CD4-positive, CD25-positive, alpha-beta regulatory T cell (primary cell): ENCODE measurements at regions not wholly inside any gene's neighbourhood (a gene's known extent, or its start where the extent isn't known, plus 50 kb on each side); places are given as distances from the start of the nearest gene placed in this dataset.

ENCODE experiments used
- ATAC-seq, 2 donors: fragments of 150-1000 bp; cut with Tn5 transposase; one replicate each; pipeline ENCODE4 v1.10.0; 2021; ENCODE audit warnings: low read depth in 2 of 2, moderate number of reproducible peaks in 2 of 2, moderate library complexity in 1 of 2
- DNase-seq, 3 donors: peaks; one replicate each; pipeline versions ENCODE4 v3.0.0 to v3.0.0-alpha.2; 2012 to 2022; ENCODE audit warnings: mixed read lengths in 1 of 3
- H3K27ac ChIP-seq: one replicate; pipeline ENCODE4 v1.7.0; 2013; ENCODE audit warnings: mild to moderate bottlenecking, low read length; ENCODE audit not compliant: insufficient read depth, poor library complexity, severe bottlenecking
- H3K27me3 ChIP-seq: one replicate; pipeline ENCODE4 v1.7.0; 2013; ENCODE audit warnings: low read length; ENCODE audit not compliant: control insufficient read depth, insufficient read depth
- H3K36me3 ChIP-seq: one replicate; pipeline ENCODE4 v1.7.0; 2013; ENCODE audit warnings: mild to moderate bottlenecking, low read length, moderate library complexity; ENCODE audit not compliant: control insufficient read depth, insufficient read depth
- H3K4me1 ChIP-seq: 2 replicates; pipeline ENCODE4 v1.7.0; 2013; ENCODE audit warnings: mild to moderate bottlenecking, low read length; ENCODE audit not compliant: insufficient read depth, control insufficient read depth, poor library complexity, severe bottlenecking
- H3K4me3 ChIP-seq: one replicate; pipeline ENCODE4 v1.7.0; 2013; ENCODE audit warnings: low read depth, mild to moderate bottlenecking, low read length, moderate library complexity
- H3K9me3 ChIP-seq, 2 experiments: 1 replicate in 1 of 2; 2 replicates in 1 of 2; pipeline ENCODE4 v1.7.0; 2013; ENCODE audit warnings: low read length in 2 of 2, mild to moderate bottlenecking in 1 of 2, moderate library complexity in 1 of 2; ENCODE audit not compliant: control insufficient read depth in 2 of 2
- H3K27ac Mint-ChIP-seq, 3 donors: one replicate each; pipeline ENCODE4 v1.8.0; 2020 to 2022; ENCODE audit warnings: mild to moderate bottlenecking in 3 of 3, mixed read lengths in 3 of 3, moderate library complexity in 2 of 3
- H3K27me3 Mint-ChIP-seq: one replicate; pipeline ENCODE4 v1.8.0; 2022; ENCODE audit warnings: mild to moderate bottlenecking, mixed read lengths
- H3K36me3 Mint-ChIP-seq: one replicate; pipeline ENCODE4 v1.8.0; 2020; ENCODE audit warnings: mixed read lengths
- H3K4me1 Mint-ChIP-seq, 4 donors: one replicate each; pipeline ENCODE4 v1.8.0; 2020 to 2022; ENCODE audit warnings: mixed read lengths in 4 of 4, mild to moderate bottlenecking in 1 of 4
- H3K4me3 Mint-ChIP-seq, 4 donors: one replicate each; pipeline ENCODE4 v1.8.0; 2020 to 2022; ENCODE audit warnings: mild to moderate bottlenecking in 4 of 4, mixed read lengths in 4 of 4, moderate library complexity in 3 of 4
- H3K9me3 Mint-ChIP-seq, 7 donors: one replicate each; pipeline ENCODE4 v1.8.0; 2020 to 2022; ENCODE audit warnings: mixed read lengths in 7 of 7, mild to moderate bottlenecking in 3 of 7, moderate library complexity in 2 of 7

DNA sequence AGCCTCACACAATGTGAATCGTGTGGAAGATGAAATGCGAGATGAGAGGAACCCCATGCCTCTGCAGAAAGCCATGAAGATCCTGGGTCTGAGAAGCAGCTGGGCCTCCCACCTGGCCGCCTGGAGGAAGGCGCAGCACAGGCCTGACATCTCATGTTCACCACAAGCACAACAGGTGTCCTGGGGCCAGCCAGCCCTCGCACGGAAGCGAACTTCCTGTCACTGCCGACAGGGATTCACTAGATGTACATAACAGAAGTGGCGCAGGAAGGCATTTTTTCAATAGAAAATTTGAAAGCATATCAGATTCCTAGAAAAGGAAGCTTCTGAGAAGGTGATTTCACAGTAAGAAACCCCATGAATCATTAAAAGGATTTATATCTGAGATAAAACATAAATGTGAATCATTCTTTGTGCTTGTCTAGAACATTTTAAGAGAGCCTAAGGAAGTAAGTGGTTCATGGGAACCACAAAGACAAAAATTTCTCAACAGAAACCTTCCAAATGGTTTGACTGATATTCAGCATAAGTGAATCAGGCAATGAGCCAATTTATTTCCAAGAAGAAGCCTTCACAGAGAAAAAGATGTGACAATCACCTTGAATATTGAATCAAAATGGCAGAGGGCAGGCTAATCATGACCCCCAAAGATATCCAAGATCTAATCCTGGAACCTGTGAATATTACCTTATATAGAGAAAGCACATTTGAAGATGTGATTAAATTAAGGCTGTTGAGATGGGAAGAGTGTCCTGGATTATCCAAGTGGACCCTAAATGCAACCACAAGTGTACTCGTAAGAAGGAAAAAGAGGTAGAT lies 311.9 kb downstream of the DUSP6 start:
- H3K27ac Mint-ChIP-seq = peak overlapping the region; percentile 89 to 92 (median 91)
- no peaks in the 10 kb centered on the region for H3K9me3 ChIP-seq
- peaks cover 15 to 34% (median 26%) of the 10 kb centered on the region in 4 donors for H3K4me1 Mint-ChIP-seq
- H3K27me3 ChIP-seq = no peaks in the 10 kb centered on the region
- peak overlapping the region in 3 of 4 donors; percentile 6 to 73 (median 73) for H3K4me3 Mint-ChIP-seq
- ATAC-seq (peak; percentile 94 to 96), DNase-seq (peak; percentile 7 to 94 (median 46))
- no peaks in the 10 kb centered on the region for H3K36me3 Mint-ChIP-seq
- peaks cover 4% of the 10 kb centered on the region for H3K27me3 Mint-ChIP-seq
- H3K4me3 ChIP-seq = no peak overlapping the region
- H3K27ac ChIP-seq = peak overlapping the region; percentile 47
- H3K4me1 ChIP-seq = peaks cover 18% of the 10 kb centered on the region
- H3K36me3 ChIP-seq = no peaks in the 10 kb centered on the region
- peaks cover 0 to 6% (median 3%) of the 10 kb centered on the region in 7 donors for H3K9me3 Mint-ChIP-seq

DNA sequence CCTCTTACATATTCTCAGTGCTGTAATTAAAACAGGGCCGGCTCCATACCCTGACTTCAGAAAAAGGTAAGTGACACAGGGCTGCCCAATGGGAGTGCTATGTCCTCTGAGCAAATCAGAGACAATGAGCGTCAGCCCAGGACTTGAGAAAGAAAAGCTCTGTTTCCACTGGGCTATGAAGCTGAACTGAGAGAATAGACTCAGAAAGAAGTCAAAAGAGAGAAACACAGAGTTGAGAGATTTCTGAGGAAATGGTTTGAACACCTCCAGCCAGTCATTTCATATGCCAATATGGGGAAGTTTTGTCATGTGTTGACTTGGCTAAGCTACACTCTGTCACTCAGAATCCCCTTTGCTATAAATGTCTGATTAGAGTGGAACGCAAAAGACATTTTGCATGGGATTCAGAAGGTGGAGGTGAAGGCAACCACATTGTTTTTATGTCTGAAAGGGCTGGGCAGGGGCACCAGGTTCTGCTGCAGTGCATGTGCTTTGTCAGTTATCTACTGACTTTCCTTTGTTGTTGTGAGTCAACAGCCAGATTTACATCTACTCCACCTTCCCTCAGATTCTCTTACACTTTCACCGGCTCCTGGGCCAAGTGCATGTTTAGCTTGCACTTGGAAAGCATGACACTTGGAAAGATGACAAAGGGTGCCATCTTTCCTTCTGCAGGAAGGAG lies 313.3 kb downstream of the DUSP6 start:
- H3K4me1 Mint-ChIP-seq = peaks cover 15 to 34% (median 26%) of the 10 kb centered on the region in 4 donors
- H3K27me3 ChIP-seq = no peaks in the 10 kb centered on the region
- no peaks in the 10 kb centered on the region for H3K9me3 ChIP-seq
- no peak overlapping the region for H3K4me3 Mint-ChIP-seq
- H3K4me3 ChIP-seq = no peak overlapping the region
- H3K27ac ChIP-seq = no peak overlapping the region
- DNase-seq (peak in 1 of 3 donors; percentile 16), ATAC-seq (no peak)
- H3K9me3 Mint-ChIP-seq = peaks cover 0 to 6% (median 3%) of the 10 kb centered on the region in 7 donors
- H3K36me3 ChIP-seq = no peaks in the 10 kb centered on the region
- peak overlapping the region in 1 of 3 donors; percentile 87 for H3K27ac Mint-ChIP-seq
- H3K4me1 ChIP-seq = peaks cover 18% of the 10 kb centered on the region
- peaks cover 4% of the 10 kb centered on the region for H3K27me3 Mint-ChIP-seq
- H3K36me3 Mint-ChIP-seq = no peaks in the 10 kb centered on the region

DNA sequence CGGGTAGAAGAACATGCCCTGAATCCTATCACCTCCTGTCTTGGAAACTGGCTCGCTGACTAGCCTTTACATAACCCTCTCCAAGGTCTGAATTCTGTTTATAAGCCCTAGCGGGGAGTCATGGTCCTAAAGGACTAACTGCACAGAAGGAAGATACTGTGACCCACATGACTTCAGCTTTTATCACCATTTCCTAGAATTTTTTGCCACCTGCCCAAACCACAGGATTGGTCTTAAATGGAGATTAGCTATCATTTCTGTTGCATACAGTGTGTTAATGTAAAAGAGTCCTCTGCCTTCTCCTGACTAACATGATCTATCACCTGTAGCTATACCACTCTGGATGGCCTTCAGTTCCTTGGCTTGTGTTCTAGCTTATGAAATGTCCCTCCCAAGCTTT lies 319.2 kb downstream of the DUSP6 start:
- no peak overlapping the region for H3K4me3 Mint-ChIP-seq
- Histone ChIP-seq H3K36me3 (no peaks in the 10 kb centered on the region), H3K4me3 (no peak overlapping the region), H3K9me3 (no peaks in the 10 kb centered on the region), H3K27ac (no peak overlapping the region), H3K4me1 (no peaks in the 10 kb centered on the region), H3K27me3 (no peaks in the 10 kb centered on the region)
- H3K27ac Mint-ChIP-seq = no peak overlapping the region
- peaks cover 0 to 2% (median 0%) of the 10 kb centered on the region in 7 donors for H3K9me3 Mint-ChIP-seq
- no peaks in the 10 kb centered on the region for H3K27me3 Mint-ChIP-seq
- no peaks in the 10 kb centered on the region for H3K36me3 Mint-ChIP-seq
- H3K4me1 Mint-ChIP-seq = no peaks in the 10 kb centered on the region
- DNase-seq (no peak), ATAC-seq (no peak)

DNA sequence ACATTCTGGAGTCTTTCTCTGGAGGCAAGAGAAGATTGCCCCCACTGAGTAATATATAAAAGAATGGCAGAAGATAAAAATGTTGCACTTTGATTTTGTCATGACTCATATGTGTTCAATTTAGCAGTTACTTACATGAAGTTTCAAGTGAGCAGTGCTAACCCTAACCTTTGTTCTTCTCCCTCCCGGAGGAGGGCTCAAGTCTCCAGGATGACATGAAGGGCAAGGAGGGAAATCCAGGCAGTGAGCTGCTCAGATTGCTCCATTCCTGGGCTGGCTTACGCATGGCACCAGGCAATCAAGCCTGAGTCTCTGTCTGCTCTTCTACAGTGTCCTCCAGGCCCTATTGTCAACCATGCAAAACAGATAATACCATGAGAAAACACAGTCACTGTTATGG lies 322.3 kb downstream of the DUSP6 start:
- H3K27me3 ChIP-seq = no peaks in the 10 kb centered on the region
- no peaks in the 10 kb centered on the region for H3K9me3 ChIP-seq
- H3K27ac Mint-ChIP-seq = peak overlapping the region in 1 of 3 donors; percentile 44
- H3K4me1 ChIP-seq = no peaks in the 10 kb centered on the region
- no peak overlapping the region for H3K4me3 Mint-ChIP-seq
- H3K4me3 ChIP-seq = no peak overlapping the region
- DNase-seq = no peak
- ATAC-seq = no peak
- H3K36me3 Mint-ChIP-seq = no peaks in the 10 kb centered on the region
- H3K27ac ChIP-seq = no peak overlapping the region
- no peaks in the 10 kb centered on the region for H3K36me3 ChIP-seq
- H3K27me3 Mint-ChIP-seq = no peaks in the 10 kb centered on the region
- H3K4me1 Mint-ChIP-seq = no peaks in the 10 kb centered on the region
- H3K9me3 Mint-ChIP-seq = peaks cover 0 to 2% (median 0%) of the 10 kb centered on the region in 7 donors

DNA sequence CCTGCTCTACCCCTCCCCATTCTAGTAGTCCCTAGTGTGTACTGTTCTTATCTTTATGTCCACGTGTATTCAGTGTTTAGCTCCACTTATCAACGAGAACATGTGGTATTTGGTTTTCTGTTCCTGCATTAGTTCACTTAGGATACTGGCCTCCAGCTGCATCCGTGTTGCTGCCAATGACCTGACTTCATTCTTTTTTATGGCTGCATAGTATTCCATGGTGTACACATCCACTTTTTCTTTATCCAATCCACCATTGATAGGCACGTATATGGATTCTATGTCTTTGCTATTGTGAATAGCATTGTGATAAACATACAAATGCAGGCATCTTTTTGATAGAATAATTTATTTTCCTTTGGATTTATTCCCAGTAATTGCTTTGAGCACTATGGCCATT lies 327.7 kb downstream of the DUSP6 start:
- H3K4me1 ChIP-seq = peaks cover 3% of the 10 kb centered on the region
- no peak overlapping the region for H3K4me3 Mint-ChIP-seq
- no peaks in the 10 kb centered on the region for H3K9me3 Mint-ChIP-seq
- no peaks in the 10 kb centered on the region for H3K27me3 Mint-ChIP-seq
- H3K27ac Mint-ChIP-seq = no peak overlapping the region
- H3K4me3 ChIP-seq = no peak overlapping the region
- H3K36me3 ChIP-seq = no peaks in the 10 kb centered on the region
- no peaks in the 10 kb centered on the region for H3K9me3 ChIP-seq
- ATAC-seq (no peak), DNase-seq (no peak)
- H3K36me3 Mint-ChIP-seq = no peaks in the 10 kb centered on the region
- no peaks in the 10 kb centered on the region for H3K27me3 ChIP-seq
- H3K27ac ChIP-seq = no peak overlapping the region
- H3K4me1 Mint-ChIP-seq = peaks cover 0 to 3% (median 0%) of the 10 kb centered on the region in 4 donors

DNA sequence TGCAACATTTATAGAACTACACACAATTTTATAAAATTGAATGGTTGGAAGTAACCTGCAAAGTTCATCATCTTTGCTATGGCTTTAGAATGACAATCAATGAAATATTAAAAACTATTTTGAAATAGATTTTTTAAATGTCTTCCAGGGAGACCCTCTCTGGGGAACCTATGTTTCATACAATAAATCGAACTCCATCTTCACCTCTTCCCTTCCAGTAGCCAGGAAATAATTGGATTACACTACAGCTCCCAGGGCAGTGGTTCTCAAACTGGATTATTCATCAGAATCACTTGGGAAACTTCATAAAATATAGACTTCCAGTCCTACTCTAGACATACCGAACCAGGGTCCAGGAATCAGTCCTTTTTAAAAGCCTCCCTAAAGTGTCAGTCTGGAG lies 328.4 kb downstream of the DUSP6 start:
- H3K36me3 ChIP-seq = no peaks in the 10 kb centered on the region
- H3K27me3 ChIP-seq = no peaks in the 10 kb centered on the region
- H3K27ac Mint-ChIP-seq = no peak overlapping the region
- no peaks in the 10 kb centered on the region for H3K9me3 Mint-ChIP-seq
- no peaks in the 10 kb centered on the region for H3K9me3 ChIP-seq
- H3K27me3 Mint-ChIP-seq = no peaks in the 10 kb centered on the region
- ATAC-seq (no peak), DNase-seq (no peak)
- no peak overlapping the region for H3K27ac ChIP-seq
- H3K4me1 Mint-ChIP-seq = peaks cover 0 to 3% (median 0%) of the 10 kb centered on the region in 4 donors
- H3K36me3 Mint-ChIP-seq = no peaks in the 10 kb centered on the region
- no peak overlapping the region for H3K4me3 Mint-ChIP-seq
- H3K4me1 ChIP-seq = peaks cover 7% of the 10 kb centered on the region
- H3K4me3 ChIP-seq = no peak overlapping the region

DNA sequence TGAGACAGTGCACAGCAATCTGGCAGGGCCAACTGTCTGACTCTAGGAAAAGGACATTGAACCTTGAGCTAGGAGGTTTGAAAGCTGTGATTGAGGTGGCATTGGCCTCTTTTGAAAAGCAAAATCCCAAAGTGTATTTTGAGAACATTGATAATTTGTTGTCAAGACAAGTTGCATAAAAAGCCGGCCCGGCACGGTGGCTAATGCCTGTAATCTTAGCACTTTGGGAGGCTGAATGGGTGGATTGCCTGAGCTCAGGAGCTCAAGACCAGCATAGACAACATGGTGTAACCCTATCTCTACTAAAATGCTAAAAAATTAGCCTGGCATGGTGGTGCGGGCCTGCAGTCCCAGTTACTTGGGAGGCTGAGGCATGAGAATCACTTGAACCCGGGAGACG lies 331.6 kb downstream of the DUSP6 start:
- H3K27ac ChIP-seq = no peak overlapping the region
- ATAC-seq = no peak
- H3K4me3 Mint-ChIP-seq = no peak overlapping the region
- H3K36me3 ChIP-seq = no peaks in the 10 kb centered on the region
- no peaks in the 10 kb centered on the region for H3K9me3 ChIP-seq
- no peaks in the 10 kb centered on the region for H3K9me3 Mint-ChIP-seq
- H3K27ac Mint-ChIP-seq = no peak overlapping the region
- peaks cover 4 to 7% (median 5%) of the 10 kb centered on the region in 4 donors for H3K4me1 Mint-ChIP-seq
- peaks cover 7% of the 10 kb centered on the region for H3K4me1 ChIP-seq
- peaks cover 7% of the 10 kb centered on the region for H3K27me3 ChIP-seq
- H3K36me3 Mint-ChIP-seq = no peaks in the 10 kb centered on the region
- DNase-seq = no peak
- H3K4me3 ChIP-seq = no peak overlapping the region
- peaks cover 13% of the 10 kb centered on the region for H3K27me3 Mint-ChIP-seq
